ENCODE measurements at regions not wholly inside any gene's neighbourhood (a gene's known extent, or its start where the extent isn't known, plus 50 kb on each side); places are given as distances from the start of the nearest gene placed in this dataset.

DNA sequence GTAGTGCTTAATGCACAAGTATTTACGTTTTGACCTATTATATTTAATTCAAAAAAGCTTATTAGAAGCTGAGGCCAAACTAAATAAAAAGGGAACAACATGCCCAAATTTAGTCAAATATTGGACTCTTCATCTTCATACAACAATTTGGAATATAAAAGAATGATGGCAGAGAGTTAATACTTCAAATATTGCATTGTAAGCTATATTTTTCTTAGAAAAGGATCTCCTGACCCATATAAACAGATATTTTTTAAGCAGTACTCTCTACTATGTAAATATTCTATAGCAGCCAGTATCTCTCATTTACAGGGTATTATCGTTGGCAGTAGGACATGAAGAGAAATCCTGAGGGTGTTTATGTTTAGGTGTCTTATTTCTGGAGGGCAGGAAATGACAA lies 531.2 kb downstream of the NYAP2 start:
- TF ChIP-seq, protein P1, sequence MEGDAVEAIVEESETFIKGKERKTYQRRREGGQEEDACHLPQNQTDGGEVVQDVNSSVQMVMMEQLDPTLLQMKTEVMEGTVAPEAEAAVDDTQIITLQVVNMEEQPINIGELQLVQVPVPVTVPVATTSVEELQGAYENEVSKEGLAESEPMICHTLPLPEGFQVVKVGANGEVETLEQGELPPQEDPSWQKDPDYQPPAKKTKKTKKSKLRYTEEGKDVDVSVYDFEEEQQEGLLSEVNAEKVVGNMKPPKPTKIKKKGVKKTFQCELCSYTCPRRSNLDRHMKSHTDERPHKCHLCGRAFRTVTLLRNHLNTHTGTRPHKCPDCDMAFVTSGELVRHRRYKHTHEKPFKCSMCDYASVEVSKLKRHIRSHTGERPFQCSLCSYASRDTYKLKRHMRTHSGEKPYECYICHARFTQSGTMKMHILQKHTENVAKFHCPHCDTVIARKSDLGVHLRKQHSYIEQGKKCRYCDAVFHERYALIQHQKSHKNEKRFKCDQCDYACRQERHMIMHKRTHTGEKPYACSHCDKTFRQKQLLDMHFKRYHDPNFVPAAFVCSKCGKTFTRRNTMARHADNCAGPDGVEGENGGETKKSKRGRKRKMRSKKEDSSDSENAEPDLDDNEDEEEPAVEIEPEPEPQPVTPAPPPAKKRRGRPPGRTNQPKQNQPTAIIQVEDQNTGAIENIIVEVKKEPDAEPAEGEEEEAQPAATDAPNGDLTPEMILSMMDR (conservative IDR thresholded peaks at IDR 0.05), result no peak
- no peak for TF ChIP-seq ZFX (IDR thresholded peaks at IDR 0.05)
